ENCODE measurements at regions not wholly inside any gene's neighbourhood (a gene's known extent, or its start where the extent isn't known, plus 50 kb on each side); places are given as distances from the start of the nearest gene placed in this dataset.

- TF ChIP-seq SUZ12 (IDR thresholded peaks at IDR 0.05; ENCODE audit: extremely low read depth, insufficient read depth, insufficient read length) (no peak), ZNF274 (IDR thresholded peaks at IDR 0.05; ENCODE audit: low read depth, low read length) (no peak)
Observed at GRCh38 chr9:31394015-31394473, 990.4 kb upstream of the ACO1 start.

All from NT2/D1 (cell line).